HuH-7.5 (cell line): ENCODE measurements at regions not wholly inside any gene's neighbourhood (a gene's known extent, or its start where the extent isn't known, plus 50 kb on each side); places are given as distances from the start of the nearest gene placed in this dataset.
"Not testable (repeated sequence)": the region's sequence is repeated elsewhere in the genome, so short reads cannot be mapped to it uniquely, and the experiment has no call there.

Experiments
- DNase-seq: peaks from one replicate; pipeline ENCODE4 v3.0.0; 2011; ENCODE audit warnings: low spot score

GRCh38 chr12:9335867-9336266 is 127.7 kb upstream of the PZP start:
- DNase-seq: no peak

- DNase-seq: no peak
Observed at GRCh38 chr12:9334964-9335363, 126.8 kb upstream of the PZP start.

GRCh38 chr12:9334041-9334692 is 126.0 kb upstream of the PZP start:
- no peak for DNase-seq

DNA sequence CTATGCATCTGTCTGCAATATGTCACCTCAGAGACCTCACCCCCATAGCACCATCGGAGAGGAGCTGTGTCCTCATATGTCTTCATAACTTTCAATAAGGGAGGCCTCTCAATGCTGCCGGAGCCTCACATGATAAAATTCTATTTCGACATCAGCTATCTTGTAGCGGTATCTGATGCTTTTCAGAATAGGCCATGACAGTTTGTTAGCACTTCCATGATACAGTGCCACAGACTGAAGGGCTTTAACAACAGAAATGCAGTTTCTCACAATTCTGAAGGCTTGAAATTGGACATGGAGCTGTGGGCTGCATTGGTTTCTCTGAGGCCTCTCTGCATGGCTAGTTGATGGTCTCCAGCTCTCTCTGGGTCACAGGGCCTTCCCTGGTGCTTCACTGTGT is 125.0 kb upstream of the PZP start:
- no peak for DNase-seq

DNA sequence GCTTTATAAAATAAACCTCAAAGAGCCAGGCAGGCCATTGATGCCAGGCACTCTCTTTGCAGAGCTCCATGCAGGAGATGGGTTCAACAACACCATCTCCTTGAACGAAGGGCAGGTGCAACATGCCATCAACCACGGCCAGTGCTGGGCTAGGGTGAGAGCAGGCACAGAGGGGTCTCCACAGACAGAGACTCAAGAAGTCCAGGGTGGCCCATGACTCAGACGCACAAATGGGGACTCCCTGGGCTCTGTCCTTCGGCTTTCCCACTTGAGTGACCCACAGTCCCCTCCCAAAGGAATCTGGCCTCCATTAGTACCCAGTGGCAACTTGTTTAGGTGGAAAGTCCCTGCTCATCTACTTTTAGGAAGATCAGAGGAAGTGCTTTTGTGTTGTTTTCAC is 124.4 kb upstream of the PZP start:
- no peak for DNase-seq

DNA sequence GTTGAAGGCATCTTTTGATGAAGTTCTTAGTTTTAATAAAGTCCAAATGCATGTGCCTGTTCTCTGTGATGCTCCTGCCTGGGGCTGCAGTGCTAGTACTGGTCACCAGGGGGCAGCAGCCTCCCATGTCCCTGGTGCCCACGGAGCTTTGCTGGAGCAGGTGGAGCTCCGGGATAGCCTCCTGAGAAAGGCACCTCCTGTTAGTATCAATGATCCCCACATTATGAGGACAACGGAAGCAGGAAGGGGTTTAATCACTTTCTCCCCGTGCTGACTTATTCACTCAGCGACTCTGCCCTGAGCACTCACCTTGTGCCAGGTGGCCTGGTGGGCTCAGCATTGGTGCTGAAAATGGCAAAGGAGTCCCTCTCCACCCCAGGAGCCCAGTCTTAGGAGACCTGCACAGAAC is 123.0 kb upstream of the PZP start:
- DNase-seq: peak; percentile 54

- no peak for DNase-seq
Observed at GRCh38 chr12:9329019-9329418, 120.8 kb upstream of the PZP start.

DNA sequence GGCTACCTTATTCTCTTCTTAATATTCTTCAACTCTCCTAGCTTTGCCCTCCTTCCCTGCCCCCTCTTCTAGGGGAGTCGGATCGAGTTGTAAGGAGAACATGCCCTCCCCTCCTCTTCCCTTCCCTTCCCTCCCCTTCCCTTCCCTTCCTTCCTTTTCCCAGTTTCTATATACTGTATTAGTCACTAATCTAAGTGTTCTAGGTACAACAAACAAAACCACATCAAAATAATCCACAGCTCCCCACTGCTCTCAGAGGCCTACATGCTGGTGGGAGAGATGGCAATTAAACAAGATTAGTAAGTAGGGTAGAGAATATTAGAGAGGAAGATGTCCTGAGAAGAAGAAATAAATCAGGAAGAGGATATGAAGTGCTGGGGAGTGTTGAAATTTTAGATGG is 119.9 kb upstream of the PZP start:
- no peak for DNase-seq

DNA sequence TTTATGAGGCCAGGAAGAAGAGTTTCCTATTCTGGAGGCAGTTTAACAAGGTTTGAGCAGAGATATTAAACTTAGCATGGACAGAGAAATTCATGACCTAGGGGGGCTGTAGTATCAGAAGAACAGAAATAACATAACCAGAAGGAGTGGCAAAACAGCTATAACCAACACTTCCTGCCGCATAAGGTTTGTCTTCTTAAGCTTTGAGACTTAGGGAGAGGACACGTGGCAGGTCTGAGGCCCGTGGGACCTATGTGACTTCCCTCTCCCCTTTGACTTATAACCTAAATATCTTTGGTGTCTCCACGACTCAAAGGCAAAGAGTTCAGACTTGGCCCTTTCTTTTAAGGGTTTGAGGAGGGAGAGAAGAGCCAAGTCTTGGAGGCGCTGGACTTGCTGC is 119.1 kb upstream of the PZP start:
- DNase-seq: no peak

GRCh38 chr12:9326849-9327248 is 118.7 kb upstream of the PZP start:
- DNase-seq: not testable (repeated sequence)

DNA sequence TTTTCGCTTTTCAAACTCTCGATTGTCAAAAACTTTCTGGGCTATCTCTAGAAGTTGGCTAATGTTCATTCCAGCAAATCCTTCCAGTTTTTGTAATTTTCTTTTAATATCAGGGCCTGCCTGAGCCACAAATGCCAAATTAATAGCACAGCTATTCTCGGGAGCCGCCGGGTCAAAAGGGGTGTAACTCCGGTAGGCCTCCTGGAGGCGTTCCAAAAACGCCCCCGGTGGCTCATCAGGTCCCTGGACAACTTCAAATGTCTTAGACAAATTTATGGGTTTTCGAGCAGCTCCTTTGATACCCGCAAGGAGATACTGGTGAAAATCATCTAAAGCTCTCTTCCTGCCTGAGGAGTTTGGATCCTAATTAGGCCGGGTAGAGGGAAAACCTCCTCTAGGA is 117.9 kb upstream of the PZP start:
- DNase-seq: no peak

DNA sequence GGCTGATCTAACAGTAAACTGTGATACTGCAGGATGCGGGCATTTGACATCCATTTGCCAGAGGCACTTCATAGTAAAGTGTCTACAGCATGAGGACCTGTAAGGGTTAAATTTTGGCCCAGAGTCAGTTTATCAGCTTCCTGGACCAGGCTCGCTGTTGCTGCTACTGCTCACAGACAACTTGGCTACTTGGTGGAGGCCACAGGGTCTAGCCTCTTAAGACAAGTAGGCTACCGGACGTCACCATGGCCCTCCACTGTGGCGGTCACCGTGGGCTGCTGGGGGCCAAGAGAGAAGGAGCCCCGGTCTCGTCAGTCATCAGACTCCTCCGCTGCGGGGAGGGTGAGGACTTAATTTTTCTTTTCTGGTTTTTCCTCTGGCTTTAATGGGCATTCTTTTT is 117.3 kb upstream of the PZP start:
- no peak for DNase-seq

GRCh38 chr12:9324782-9325181 is 116.6 kb upstream of the PZP start:
- DNase-seq: no peak

- no peak for DNase-seq
Observed at GRCh38 chr12:9323144-9323681, 115.0 kb upstream of the PZP start.

DNA sequence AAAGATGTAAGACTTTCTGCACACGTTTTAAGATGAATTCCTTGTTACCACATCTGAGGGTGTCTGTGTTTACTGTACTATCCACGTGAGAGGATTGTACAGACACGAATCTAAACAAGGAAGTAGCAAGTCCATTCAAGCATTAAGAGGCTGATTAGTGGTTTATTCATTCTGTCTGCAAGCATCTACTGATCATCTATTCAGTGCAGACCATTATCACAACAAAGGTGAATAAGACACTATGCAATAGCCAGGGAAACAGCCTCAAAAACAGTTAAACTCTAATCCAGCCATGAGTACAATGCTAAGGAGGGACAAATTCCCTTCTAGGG is 111.6 kb upstream of the PZP start:
- DNase-seq: no peak

GRCh38 chr12:9319044-9319841 is 111.0 kb upstream of the PZP start:
- no peak for DNase-seq

DNA sequence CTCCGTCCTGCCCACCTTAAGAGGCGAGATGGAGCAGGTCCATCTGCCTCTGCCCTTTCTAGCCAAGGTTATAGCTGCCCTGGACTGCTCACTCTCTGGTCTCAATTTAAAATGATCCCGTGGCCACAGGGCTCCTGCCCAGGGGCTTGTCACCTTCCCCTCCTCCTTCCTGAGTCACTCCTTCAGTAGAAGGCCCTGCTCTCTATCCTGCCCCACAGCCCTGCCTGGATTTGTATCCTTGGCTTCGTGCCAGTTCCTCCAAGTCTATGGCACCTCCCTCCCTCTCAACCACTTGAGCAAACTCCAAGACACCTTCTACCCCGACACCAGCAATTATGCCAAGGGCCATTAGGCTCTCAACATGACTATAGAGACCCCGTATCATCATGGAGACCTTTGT is 105.3 kb upstream of the PZP start:
- not testable (repeated sequence) for DNase-seq

DNA sequence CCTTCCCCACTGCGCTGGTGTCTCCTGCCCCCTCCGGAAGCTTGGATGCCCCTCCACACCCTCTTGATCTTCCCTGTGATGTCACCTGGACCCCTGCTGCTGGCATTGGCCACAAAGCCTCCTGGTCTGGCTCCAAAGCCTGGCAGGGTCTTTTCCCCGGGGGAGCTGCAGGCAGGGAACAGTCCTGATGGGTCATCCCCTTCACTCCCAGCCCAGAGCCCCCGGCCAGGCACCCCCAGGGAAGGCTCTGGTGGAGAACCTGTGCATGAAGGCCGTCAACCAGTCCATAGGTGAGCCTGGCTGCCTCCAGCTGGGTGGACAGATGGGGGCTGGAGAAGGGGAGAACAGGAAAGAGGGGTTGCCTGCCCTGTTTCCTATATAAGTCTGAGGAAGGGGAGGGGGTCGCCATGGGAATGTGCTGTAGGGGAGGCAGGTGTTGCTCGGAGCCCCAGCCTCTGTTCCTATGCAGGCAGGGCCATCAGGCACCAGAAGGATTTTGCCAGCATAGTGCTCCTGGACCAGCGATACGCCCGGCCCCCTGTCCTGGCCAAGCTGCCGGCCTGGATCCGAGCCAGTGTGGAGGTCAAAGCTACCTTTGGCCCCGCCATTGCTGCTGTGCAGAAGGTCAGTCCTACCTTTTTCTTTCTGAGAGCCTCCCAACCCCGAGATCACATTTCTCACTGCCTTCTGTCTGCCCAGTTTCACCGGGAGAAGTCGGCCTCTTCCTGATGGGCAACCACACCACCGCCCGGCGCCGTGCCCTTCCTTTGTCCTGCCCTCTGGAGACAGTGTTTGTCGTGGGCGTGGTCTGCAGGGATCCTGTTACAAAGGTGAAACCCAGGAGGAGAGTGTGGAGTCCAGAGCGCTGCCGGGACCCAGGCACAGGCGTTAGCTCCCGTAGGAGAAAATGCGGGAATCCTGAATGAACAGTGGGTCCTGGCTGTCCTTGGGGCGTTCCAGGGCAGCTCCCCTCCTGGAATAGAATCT is 104.5 kb upstream of the PZP start:
- DNase-seq: not testable (repeated sequence)

DNA sequence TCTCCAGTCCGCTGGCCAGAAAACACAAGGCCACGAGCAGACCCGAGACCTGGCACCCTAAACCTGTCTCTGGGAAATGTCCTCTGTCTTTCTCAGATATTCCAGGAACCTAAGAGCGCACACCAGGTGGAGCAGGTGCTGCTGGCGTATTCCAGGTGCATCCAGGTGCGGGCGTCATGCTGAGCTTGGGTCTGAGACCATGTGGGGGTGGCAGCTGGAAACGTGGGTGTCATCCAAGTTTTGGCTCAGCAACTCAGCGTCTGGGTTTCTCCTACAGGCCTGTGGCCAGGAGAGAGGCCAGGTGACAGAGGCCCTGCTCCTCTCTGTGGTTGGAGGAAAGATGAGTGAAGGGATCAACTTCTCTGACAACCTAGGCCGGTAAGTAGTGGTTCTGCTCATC is 103.3 kb upstream of the PZP start:
- not testable (repeated sequence) for DNase-seq

- not testable (repeated sequence) for DNase-seq
Observed at GRCh38 chr12:9310645-9311044, 102.5 kb upstream of the PZP start.

DNA sequence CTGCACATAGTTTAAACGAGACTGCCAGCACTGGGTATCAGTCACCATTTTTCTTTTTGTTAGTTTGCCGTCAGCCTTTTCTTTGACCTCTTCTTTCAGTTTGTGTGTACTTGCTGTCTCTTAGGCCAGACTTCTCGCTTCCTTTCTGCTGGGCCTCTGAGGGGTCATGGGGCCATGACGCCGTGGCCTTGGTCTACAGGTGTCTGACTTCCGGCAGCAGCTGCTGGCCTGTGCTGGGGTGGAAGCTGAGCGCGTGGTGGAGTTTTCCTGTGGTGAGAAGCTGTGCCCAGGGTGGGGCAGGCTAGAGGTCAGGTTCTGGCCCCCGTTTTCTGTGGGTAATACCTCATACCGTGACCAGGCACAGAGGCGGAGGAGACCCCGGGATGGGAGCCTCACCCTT is 101.6 kb upstream of the PZP start:
- not testable (repeated sequence) for DNase-seq

- not testable (repeated sequence) for DNase-seq
Observed at GRCh38 chr12:9308745-9309144, 100.5 kb upstream of the PZP start.
